SH-SY5Y (cell line): ENCODE measurements at regions not wholly inside any gene's neighbourhood (a gene's known extent, or its start where the extent isn't known, plus 50 kb on each side); places are given as distances from the start of the nearest gene placed in this dataset.

Experiments
- GATA2 ChIP-seq: IDR thresholded peaks from 2 replicates; pipeline ENCODE4 v1.6.1; 2011; ENCODE audit warnings: mild to moderate bottlenecking, low read depth, low read length
- GATA3 ChIP-seq: IDR thresholded peaks from 2 replicates; pipeline ENCODE4 v1.6.1; 2011; ENCODE audit warnings: low read depth, mild to moderate bottlenecking, low read length, moderate library complexity

GRCh38 chr2:2448178-2448577, 117.1 kb upstream of the MYT1L start:
- TF ChIP-seq GATA2 (no peak), GATA3 (no peak)

DNA sequence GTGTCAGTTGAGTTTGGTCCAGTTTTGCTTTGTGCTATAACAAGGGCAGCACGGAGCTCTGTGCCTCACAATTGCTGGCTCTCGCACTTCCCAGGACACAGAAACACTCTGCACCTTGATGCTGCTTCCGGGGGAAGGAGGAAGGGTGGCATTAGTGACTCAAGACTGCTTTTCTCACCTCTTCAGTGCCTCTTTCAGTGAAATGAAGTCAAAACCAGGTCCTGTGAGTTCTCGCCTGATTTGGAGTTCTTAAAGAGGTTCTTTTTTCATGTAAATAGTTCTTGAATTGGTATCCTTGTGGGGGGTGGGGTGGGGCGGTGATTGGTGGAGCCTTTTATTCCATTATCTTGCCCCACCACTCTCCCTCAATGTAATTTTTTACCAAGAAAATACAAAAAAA, 91.5 kb upstream of the MYT1L start:
- TF ChIP-seq GATA2 (no peak), GATA3 (no peak)

GRCh38 chr2:2413525-2413924, 82.5 kb upstream of the MYT1L start:
- TF ChIP-seq GATA3 (no peak), GATA2 (no peak)

DNA sequence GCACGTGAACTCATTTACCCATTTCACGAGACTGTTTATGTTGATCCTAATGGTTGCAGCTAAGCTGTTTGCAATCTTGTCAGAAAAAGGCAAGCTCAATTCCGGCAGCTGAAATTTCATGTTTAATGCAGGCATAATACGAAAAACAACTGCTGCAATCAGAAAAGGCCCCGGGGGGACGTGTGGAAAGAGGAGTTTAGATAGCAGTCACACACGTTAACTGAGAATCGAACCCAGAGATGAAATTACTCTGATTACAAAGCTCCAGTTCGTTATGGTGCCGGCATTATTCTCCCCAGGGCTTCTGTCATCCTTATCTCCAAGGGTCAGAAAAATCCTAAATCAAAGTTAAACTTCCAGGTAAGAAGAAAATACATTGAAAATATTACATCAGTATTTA, 79.9 kb upstream of the MYT1L start:
- TF ChIP-seq GATA3 (peak; percentile 72), GATA2 (peak; percentile 97)

DNA sequence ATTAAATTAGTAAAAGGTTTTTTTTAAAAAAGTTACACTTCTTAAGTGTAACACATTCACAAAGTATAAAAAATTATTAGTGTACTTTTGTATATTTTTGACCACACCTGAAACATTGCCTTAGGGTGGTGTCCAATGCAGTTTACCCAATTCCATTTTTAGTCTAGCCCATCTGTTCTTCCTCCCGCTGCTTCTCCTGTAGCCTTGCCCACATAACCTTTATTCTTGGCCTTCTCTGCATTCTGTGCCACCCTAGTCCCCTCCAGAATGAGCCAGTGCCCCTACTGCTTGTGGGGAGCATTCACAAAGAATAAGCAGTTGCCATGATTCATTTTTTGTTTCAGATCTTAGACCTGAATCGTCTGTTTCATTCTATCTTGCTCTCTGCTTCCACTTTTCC, 78.4 kb upstream of the MYT1L start:
- no peak for TF ChIP-seq GATA2
- TF ChIP-seq GATA3: no peak

DNA sequence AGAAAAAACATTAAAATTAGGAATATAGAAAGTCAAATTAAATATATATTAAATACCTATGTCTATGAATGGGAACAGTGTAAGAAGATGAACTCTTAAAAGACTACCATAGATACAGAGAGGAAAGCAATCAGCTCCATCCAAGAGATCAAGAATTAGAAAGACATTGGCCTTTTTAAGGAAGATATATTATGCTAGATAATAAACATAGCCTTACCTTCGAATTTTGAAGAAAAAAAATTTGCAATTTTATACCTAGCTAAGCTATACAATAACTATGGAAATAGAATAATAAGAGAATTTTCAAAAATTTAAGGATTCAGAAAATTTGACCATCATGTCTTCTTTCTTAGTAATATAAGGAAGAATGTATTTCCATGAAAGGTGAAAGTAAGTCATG, 74.7 kb upstream of the MYT1L start:
- TF ChIP-seq GATA3 (no peak), GATA2 (no peak)

DNA sequence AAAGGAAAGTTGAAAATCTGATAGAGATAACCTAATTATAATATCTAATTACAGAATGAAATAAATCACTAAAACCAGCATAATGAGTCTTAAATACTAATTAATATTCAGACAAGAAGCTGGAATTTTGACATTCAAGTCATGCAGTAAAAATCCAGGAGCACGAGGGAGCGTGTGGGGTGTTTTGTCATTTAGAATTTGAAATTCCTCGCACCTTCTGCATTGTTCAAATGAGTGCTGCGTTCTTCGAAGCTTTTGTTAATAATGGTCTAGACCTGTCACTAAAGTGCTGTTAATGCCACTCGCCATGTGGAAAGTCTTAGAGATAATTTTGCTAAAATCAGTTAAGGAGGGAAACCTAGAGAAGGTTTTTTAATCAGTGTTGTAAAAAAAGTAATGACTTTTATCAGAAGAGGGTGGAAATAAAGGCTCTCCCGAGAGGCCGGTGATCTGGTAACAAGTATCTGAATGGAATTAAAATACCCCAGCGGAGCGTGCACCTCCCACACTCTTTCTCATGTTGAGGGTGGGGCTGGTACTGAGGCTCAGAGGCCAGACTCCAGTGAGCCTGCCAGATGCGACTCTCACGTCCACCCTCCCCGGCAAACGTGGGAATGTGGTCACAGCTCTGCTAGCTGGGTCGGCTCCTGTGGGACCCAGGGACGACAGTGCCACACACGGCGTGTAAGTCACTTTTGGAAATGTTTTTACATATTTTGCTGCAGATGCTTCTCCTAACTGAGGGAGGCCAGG, 69.4 kb upstream of the MYT1L start:
- TF ChIP-seq GATA3: no peak
- no peak for TF ChIP-seq GATA2

DNA sequence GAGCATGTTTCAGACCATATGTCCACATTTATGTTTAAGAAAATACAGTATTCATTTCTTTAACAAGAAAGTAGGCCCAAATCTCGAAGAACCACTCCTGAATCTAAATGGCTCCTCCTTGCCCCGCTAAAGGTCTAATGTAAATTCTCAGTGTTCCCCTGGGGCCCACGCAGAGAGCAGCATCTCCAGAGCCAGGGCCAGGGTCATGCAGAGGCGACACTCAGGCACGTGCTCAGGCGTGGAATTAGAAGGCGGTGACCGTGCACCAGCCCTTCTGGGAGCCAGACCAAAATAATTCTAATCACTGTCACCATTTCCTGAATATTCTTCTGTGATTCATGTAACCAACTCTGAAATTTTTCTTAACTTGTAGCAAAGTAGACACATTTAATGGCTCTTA, 68.3 kb upstream of the MYT1L start:
- TF ChIP-seq GATA2: no peak
- no peak for TF ChIP-seq GATA3

DNA sequence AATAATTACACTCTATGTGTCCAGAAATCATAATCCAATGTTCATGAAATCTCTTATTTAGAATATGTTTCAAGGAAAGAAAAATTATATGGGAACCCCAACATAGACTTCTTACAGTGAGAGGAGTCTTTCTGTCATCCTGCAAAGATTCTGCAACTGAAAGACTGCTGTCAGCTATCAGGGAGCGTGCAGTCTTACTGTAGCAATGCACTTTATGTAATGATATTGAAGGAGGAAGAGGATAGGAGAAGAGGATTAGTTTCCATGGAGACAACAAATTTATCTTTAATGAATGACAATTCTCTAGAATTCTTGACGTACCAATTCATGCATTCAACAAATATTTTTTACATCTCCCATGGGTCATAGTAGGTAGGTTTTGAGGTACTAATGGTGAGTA, 61.3 kb upstream of the MYT1L start:
- no peak for TF ChIP-seq GATA3
- no peak for TF ChIP-seq GATA2

- no peak for TF ChIP-seq GATA3
- no peak for TF ChIP-seq GATA2
Observed at GRCh38 chr2:2389215-2389614, 58.1 kb upstream of the MYT1L start.
